ENCODE measurements at regions not wholly inside any gene's neighbourhood (a gene's known extent, or its start where the extent isn't known, plus 50 kb on each side); places are given as distances from the start of the nearest gene placed in this dataset.

- DNase-seq (ENCODE audit: low spot score, unreplicated experiment), result no peak
- Mint-ChIP-seq H3K4me1 (ENCODE audit: low read depth) (peaks cover 2% of the 10 kb centered on the region), H3K27ac (no peak overlapping the region), H3K36me3 (ENCODE audit: insufficient read depth) (no peaks in the 10 kb centered on the region), H3K4me3 (ENCODE audit: low read depth) (no peak overlapping the region), H3K9me3 (ENCODE audit: low read depth) (peaks cover 10% of the 10 kb centered on the region), H3K27me3 (no peaks in the 10 kb centered on the region)
- TF ChIP-seq, protein P1, sequence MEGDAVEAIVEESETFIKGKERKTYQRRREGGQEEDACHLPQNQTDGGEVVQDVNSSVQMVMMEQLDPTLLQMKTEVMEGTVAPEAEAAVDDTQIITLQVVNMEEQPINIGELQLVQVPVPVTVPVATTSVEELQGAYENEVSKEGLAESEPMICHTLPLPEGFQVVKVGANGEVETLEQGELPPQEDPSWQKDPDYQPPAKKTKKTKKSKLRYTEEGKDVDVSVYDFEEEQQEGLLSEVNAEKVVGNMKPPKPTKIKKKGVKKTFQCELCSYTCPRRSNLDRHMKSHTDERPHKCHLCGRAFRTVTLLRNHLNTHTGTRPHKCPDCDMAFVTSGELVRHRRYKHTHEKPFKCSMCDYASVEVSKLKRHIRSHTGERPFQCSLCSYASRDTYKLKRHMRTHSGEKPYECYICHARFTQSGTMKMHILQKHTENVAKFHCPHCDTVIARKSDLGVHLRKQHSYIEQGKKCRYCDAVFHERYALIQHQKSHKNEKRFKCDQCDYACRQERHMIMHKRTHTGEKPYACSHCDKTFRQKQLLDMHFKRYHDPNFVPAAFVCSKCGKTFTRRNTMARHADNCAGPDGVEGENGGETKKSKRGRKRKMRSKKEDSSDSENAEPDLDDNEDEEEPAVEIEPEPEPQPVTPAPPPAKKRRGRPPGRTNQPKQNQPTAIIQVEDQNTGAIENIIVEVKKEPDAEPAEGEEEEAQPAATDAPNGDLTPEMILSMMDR (IDR thresholded peaks at IDR 0.05; ENCODE audit: unreplicated experiment), result peak; percentile 56
Measured at GRCh38 chr3:67790043-67790442, 135.6 kb upstream of the SUCLG2 start.

- Mint-ChIP-seq H3K27me3 (no peaks in the 10 kb centered on the region), H3K4me3 (ENCODE audit: low read depth) (no peak overlapping the region), H3K27ac (no peak overlapping the region), H3K36me3 (ENCODE audit: insufficient read depth) (no peaks in the 10 kb centered on the region), H3K9me3 (ENCODE audit: low read depth) (peaks cover 15% of the 10 kb centered on the region), H3K4me1 (ENCODE audit: low read depth) (peaks cover 2% of the 10 kb centered on the region)
- no peak for DNase-seq (ENCODE audit: low spot score, unreplicated experiment)
- TF ChIP-seq, protein P1 (IDR thresholded peaks at IDR 0.05; ENCODE audit: unreplicated experiment), result no peak
Measured at GRCh38 chr3:67788396-67788795, 134.0 kb upstream of the SUCLG2 start.

- Mint-ChIP-seq H3K27me3 (peaks cover 2% of the 10 kb centered on the region), H3K36me3 (ENCODE audit: insufficient read depth) (peaks cover 2% of the 10 kb centered on the region), H3K27ac (no peak overlapping the region), H3K4me1 (ENCODE audit: low read depth) (no peaks in the 10 kb centered on the region), H3K4me3 (ENCODE audit: low read depth) (no peak overlapping the region), H3K9me3 (ENCODE audit: low read depth) (peaks cover 28% of the 10 kb centered on the region)
- DNase-seq (ENCODE audit: low spot score, unreplicated experiment), result no peak
- TF ChIP-seq, protein P1 (IDR thresholded peaks at IDR 0.05; ENCODE audit: unreplicated experiment), result no peak
Measured at GRCh38 chr3:67783281-67784250, 129.2 kb upstream of the SUCLG2 start.

DNA sequence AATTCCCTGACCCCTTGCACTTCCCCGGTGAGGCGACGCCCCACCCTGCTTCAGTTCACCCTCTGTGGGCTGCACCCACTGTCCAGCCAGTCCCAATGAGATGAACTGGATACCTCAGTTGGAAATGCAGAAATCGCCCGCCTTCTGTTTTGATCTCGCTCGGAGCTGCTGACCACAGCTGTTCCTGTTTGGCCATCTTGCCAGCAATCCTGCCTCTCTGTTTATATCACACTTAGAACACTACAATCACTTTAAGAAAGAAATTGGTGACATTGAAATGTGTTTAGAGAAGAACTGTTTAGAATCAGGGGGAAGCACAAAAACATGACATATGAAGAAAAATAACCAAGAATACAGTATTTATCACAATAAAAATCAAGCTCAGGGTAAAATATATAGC lies 127.5 kb upstream of the SUCLG2 start:
- TF ChIP-seq, protein P1 (IDR thresholded peaks at IDR 0.05; ENCODE audit: unreplicated experiment), result no peak
- peaks cover 41% of the 10 kb centered on the region for H3K9me3 Mint-ChIP-seq (ENCODE audit: low read depth)
- no peaks in the 10 kb centered on the region for H3K4me1 Mint-ChIP-seq (ENCODE audit: low read depth)
- H3K27ac Mint-ChIP-seq, result no peak overlapping the region
- H3K4me3 Mint-ChIP-seq (ENCODE audit: low read depth), result no peak overlapping the region
- DNase-seq (ENCODE audit: low spot score, unreplicated experiment), result no peak
- H3K27me3 Mint-ChIP-seq, result peaks cover 2% of the 10 kb centered on the region
- peaks cover 2% of the 10 kb centered on the region for H3K36me3 Mint-ChIP-seq (ENCODE audit: insufficient read depth)

DNA sequence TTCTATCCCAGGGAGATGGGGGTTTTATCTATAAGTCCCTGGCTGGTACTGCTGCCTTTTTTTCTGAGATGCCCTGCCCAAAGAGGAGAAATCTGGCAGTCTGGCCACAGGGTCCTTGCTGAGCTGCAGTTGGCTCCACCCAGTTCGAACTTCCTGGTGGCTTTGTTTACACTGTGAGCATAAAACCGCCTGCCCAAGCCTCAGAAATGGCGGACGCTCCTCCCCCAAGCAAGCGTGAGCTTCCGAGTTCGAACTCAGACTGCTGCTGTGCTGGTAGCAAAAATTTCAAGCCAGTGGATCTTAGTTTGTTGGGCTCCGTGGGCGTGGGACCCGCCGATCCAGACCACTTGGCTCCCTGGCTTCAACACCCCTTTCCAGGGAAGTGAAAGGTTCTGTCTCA lies 126.8 kb upstream of the SUCLG2 start:
- Mint-ChIP-seq H3K9me3 (ENCODE audit: low read depth) (peaks cover 46% of the 10 kb centered on the region), H3K27ac (no peak overlapping the region), H3K4me3 (ENCODE audit: low read depth) (no peak overlapping the region), H3K36me3 (ENCODE audit: insufficient read depth) (peaks cover 2% of the 10 kb centered on the region), H3K27me3 (peaks cover 2% of the 10 kb centered on the region), H3K4me1 (ENCODE audit: low read depth) (no peaks in the 10 kb centered on the region)
- TF ChIP-seq, protein P1 (IDR thresholded peaks at IDR 0.05; ENCODE audit: unreplicated experiment), result no peak
- no peak for DNase-seq (ENCODE audit: low spot score, unreplicated experiment)
